ENCODE measurements at regions not wholly inside any gene's neighbourhood (a gene's known extent, or its start where the extent isn't known, plus 50 kb on each side); places are given as distances from the start of the nearest gene placed in this dataset.

DNA sequence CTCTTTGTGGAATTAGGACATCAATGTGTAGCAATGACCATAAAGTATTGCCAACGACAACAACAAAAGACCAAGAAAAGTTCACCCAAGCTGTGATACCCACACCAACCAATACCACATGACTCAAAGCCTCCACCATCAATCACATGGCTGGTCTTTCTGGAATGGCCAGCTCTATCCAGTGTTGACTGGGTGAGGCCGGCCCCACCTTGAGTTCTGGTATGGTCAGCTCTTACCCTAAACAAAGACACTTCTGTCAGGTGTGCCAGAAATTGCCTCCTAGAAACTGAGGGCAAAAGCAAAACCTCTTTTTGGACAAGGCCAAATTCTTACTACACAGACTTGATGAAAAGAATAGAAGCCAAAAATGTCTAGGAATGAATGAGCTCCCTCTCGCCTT, 331.5 kb downstream of the ZNF608 start:
- no peak for DNase-seq

DNA sequence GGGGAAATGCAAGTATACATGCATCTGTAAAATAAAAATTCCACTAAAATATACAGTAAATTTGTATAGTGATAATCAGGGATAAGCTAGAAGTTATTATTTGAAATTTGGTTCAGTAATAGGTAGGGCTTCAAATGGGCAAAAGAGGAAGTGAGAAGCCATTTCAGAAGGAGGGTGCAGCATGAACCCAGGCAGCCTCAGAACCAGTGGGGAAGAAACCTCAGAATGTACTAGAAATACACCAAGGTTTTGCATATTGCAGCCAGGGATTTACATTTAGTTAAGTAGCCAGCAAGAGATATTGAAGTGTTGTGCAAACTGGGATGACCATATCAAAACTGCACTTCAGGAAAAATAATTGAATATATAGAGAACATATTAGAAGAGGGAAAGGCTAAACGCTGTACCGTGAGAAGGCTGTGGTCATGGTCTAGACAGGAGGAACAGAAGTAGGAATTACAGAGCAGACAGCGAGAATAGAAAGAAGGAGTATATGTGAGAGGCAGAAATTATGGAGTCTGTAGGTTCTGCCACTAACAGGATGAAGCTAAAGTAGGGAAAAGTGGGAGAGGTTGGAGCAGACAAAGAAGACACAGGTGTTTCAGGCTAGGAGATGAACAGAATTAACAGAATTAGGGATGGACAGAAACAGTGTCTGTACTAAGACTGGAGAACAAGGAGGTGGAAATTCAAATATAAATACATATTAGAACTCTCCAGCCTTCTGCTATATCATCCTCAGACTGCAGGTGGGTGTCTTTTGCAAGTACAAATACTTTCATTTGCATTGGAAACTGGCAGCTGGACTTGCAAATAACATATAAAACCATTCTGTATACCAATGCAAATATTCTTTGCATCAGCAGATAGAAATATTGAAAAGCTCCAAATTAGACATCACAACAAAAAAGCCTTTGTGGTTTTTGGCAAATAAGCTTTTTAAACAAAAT, 335.6 kb downstream of the ZNF608 start:
- DNase-seq: no peak

DNA sequence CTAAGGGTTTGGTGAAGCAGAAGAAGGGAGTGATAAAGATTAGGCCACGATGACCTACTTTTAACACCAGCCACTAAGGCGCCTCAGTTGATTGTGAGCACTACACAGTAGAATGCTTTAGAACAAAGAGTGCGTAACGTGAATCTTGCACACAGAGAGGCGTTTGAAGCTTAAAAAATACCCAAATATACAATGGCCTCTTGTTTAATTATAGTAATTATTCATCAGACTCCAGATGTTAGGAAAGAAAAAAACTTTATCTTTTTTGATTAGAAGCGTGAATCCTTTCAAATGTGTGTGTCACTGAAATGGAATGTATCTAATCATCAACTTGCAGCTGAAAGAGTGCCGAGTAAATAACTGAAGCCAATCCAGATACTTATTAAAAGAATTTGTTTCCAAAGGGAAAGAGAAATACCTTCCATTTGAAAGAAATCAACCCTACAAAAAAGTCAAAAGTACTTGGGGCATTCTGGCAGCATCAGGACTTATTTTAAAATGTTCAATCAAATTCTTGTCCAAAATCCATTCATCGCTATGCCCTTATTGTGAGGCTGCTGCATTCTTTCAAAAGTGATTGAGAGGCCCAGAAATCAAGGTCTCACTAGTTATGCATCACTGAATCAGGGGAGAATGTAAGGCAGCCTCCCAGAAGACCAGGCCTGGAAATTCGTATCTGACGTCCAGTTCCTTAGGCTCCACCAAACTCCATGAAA, 337.5 kb downstream of the ZNF608 start:
- no peak for DNase-seq

DNA sequence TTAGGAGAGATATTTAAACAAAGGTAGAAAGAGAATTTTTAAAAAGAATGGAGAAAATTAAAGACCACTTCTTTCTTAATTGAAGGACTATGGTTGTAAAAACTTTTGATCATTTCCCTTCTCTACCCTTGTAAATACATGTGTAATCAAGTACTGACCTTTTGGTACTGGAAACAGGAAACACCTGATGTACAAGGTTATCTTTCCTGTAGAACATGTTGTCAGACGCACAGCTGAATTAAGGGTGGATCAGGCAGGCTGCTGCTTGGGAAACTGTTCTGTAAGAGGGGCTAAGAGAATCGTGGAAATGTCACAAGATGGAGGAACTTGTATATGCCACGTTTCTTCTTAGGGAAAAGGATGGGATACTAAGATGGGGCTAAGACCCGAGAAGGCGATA, 341.6 kb downstream of the ZNF608 start:
- no peak for DNase-seq

DNA sequence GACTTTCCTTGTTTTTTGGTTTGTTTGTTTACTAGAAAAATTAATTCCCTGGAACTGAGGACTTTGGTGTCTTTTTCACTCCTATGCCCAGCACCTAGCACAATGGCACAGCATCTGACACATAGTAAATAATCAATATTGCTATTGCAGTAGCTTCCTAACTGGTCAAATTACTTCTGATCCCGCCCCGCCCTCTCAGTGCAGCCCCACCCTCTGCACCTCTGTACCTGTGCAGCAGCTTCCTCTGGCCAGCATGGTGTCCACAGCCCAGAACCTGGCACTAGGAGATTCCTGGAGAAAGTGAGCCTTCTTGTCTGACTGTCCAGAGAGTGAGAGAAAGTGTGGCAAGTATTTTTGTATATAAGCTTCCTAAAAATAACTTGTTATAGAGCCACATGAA, 343.2 kb downstream of the ZNF608 start:
- no peak for DNase-seq

DNA sequence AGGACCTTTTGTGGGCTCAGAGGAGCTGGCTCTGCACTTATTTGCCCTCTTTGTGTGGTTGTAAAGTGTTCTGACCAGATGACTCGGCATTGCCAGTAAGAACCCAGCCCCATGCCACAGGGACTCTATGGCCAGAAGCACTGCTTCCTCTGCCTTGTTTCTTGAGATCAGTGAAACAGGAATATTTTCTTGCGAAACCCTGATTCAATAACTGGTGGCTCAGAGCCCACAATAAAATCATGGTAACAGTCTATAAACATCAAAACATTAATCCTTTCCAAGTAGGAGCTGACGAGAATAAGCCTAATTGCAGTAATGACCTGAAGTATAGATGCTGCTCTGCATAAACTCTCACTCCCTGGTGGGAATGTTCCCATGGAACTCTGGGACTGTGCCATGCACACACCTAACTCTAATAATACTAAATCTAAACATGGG, 344.3 kb downstream of the ZNF608 start:
- peak in 1 of 2 donors; percentile 0 for DNase-seq

DNA sequence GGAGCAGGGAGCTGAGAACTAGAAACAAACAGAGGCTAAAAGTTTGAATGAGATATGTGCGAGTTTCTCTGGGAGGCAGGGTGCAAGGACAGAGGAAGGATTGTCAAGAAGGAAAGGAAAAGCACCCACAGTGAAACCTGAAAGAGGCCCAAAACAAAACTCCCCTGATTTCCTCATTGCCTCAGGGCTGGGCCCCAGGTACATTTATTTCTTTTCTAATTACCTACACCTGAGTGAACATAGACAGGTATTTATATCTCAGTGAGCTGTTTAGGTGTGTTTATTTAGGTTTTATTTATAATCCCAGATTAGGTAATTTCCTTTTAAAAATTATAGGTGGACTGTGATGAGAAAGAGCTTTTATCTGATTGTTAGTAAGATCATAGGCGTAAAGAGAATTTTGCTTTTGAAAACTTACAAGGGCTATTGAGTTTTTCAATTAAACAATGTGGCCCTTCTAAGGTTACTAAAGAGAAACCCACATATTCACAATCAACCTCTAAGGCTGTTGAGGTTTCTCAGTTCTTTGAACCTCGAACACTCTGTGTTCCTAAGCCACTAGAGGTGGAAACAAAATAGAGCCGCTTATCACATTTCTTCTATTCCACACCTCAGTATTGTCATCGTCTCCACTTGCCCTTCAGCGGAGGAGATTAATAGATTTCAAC, 344.8 kb downstream of the ZNF608 start:
- DNase-seq: no peak

DNA sequence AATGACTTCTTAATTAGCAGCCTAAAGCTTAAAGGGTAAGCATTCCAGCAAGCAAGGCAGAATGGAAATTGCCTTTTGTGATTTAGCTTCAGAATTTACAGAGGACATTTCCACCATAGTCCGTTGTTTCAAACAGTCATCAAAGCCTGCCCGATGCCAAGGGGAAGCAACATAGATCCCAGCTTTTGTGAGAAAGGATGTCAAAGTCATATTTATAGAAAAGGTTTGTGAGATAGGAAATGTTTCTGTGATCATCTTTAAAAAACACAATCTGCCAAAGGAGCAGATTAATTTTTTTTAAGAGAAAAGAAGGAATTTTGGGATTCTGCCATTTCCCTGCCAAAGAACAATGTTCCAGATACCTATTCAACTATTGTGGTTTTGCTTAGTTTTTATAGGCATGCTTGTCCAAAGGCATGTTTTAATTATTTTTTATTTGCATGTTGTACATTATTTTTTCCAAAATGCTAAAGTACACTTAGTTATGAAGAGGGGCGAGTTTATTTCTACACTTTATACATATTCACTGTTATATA, 346.9 kb downstream of the ZNF608 start:
- no peak for DNase-seq

DNA sequence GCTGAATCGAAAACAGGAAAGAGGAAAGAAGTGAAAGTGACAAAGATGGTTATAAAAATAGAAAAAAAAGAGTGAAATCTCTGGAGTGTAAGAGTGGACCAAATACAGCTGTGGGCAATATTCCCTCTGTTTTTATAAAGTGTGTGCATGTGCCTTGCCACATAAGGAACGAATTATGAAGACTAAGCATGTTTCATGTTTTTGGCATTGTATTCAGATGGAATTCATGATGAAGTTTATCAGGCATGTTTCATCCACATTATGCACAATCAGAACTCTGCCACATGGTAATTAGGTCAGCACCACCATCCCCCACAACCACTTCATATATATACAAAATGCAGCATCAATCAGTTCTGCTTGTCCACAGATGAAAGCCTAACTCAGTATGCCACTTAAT, 348.0 kb downstream of the ZNF608 start:
- no peak for DNase-seq

DNA sequence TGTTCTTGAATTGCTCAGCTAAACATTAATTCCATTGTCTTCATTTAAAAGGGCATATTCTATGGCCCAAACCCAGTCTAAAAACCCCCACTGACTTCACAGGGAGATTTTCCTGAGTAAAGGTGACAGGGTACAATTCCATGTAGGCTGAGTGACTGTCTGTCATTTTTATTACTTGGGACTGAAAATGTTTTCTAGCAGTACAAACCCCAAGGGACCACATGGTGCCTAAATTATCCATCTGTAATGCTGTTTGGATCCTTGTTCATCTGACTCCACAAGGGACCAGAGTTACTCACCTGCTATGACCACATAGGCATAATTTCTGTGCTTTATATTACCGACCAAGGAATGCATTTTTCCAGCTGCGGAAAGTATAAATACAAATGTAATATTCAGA, 349.1 kb downstream of the ZNF608 start:
- no peak for DNase-seq

DNA sequence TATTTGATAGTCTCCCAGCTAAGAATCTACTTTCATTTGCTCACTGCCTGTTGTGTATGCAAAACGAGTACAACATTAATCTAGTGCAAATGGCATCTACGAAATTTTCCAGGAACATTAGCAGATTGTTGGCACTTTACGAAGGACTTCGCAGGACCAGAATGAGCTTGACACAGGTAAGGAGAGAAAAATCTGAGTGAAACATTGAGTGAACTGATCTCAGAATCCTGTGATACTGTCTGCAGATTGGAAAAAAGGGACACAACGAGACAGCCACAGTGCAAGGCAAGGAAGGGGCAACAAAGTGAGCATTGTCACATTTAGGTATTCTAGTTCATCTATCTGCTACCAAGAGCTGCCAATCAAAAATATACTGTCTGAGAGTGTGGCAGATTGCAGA, 350.5 kb downstream of the ZNF608 start:
- DNase-seq: no peak

DNA sequence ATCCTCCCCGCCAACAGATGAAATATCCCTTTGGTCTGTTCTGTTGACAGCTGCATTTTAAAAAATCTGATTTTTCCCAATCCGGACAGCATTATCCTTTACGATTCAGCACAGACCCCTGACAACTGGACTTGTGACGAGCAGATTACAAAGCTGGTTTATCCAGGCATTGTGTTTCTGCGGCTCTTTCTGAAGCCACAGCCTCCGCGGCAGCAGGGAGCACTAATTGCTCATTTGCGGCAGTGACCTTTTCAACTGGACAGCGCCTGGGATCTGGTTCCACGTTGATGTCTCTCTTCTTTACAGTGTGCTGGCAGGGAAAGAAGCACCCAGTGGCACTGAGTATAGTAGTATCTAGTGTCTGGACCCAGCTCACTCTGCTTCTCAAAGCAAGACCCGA, 351.2 kb downstream of the ZNF608 start:
- no peak for DNase-seq

DNA sequence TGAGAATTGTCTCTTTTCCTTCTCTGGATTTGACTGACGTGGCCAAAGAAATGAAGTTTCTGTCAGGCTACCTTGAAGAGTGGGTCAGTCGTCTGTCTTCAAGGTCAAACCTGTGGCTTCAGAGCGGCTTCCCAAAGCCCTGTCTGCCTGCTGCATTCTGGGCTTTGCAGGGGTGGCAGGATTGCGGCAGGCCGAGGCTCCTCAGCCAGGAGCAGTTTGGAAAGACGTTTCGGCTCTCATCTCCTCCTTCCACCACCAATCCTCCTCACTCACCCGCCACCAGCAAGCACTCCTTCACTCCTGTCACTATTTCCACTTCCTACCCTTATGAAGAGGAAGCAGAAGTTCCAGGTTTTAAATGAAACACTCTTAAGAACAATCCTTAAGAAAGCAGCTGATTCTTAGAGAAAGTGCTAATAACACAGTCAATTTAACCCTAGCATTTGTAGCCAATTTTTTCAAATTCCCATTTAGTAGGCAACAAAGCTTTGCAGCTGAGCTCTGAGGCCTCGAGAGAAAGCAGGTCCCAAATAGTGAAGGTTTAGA, 351.7 kb downstream of the ZNF608 start:
- DNase-seq: no peak

DNA sequence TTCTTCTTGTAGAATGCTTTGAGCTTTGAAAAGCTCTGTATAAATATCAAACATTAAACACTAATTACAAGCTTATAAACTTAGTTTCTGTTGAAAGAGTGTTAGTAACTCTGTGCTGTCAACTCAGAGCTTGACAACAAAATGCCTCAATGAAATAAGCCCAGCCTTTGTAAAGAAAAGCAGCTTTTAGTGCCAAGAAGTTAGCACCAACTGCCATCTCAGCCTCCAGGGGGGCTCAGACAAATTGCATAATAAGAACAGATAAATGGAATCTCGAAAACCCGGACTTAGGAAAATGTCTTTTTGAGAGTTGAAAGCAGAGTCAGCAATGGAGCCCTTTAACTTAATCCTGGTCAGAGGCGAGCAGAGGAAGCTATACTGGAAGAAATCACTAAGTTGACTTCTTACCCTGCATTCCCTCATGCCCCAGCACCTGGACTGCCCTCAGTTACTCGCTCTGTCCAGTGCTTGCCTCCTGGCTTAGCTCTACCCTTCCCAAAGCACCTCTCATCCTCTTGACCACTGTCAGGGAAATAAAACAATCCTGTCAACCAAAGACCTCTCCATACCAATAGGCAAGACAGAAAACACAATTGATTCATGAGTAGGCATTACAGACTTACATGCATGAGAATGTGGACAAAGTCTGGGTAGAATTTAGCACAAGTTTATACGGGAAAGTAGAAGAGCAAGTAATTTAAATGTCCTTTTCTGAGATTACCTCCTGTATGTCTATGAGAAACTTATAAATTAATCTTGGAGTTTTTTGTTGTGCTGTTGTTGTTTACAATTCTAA, 352.7 kb downstream of the ZNF608 start:
- DNase-seq: no peak

DNA sequence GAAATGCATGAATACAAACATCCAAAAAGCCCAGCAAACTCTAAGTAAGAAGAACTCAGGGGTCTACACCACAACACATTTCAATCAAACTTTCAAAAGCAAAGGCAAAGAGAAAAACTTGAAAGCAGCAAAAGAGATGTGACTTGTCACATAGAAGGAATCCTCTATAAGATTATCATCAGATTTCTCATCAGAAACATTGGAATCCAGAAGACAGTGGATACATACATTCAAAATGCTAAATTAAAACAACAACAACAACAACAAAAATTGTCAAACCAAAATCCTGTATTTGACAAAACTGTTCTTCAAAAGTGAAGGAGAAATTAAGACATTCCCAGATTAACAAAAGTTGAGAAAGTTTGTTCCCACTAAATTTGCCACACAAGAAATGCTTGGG, 362.7 kb downstream of the ZNF608 start:
- DNase-seq: no peak

DNA sequence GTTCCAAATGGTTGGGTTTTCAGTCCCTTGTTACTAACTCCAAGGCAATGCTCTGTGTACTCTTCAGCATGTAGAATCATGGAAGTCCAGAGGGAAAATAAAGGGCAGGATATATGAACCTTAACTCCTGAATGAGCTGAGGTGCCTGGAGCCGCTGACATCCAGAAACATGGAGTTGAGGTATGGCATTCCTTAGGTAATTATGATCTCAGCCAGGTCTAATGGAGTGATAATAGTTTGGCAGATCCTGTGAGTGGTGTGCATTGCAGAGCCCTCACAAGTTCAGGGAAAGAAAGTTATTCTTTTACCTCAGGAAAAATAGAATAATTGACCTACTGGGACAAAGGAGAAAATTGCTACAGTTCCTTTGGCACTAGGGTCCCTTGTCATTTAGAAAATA, 369.1 kb downstream of the ZNF608 start:
- DNase-seq: no peak

DNA sequence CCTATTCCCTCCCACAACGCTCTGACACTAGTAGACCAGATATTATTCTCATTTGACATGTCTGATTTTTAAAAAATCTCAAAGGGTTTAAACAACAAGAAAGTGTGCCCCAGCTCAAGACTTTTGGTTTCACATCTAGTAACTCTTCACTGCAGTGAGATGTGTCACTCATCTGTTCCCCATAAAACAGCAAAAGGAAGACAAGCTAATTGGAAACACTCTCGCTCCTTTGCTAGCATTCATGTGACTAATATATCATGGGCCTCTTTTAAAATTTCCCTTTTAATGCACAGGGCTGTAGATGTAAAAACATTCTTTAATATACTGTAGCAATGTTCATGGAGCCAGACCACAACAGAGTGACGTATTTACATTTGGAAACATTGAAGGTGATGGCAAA, 372.6 kb downstream of the ZNF608 start:
- DNase-seq: no peak

DNA sequence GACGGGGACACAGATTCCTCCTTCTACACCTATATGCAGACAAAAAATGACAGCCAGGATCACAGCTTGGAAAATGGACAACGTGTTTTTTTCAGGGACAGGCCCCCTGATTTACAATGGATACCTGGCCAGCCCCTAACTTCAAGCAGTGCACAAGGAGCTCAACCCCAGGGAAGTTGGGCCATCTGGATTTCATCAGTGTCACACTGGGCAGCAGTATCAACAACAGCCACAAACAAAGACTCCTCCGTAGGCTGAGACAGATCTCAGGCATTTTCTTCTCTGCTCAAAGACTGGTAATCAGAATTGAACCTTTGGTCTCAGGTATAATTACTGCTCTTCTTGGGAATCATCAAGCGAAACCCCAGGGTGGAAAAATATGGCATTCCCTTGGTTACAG, 374.0 kb downstream of the ZNF608 start:
- DNase-seq: no peak

DNA sequence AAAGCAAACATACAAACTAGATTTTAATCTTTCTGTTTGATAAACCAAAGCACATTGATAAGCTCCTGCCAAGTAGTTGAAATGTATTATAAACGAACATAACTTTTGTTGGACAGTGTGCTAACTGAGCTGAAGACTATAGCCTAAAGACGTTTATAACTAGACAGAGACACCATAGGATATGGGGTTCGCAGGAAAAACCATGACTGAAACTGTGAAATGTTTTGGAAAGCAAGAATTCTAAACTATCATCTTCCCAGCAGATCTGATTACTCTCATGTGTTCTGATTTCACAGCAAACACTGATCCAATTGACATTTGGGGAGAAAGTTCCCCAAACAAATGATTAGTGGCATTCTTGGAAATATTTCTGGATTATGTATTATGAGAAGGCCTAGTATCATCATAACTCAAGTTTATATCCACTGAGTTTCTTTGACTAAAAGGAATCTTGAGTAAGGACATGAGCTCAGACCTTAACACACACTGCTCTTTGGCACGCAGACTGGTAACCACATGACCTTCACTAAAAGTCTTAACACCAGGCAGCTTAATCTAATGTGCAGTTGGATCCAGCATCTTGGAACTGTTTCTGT, 375.2 kb downstream of the ZNF608 start:
- no peak for DNase-seq

DNA sequence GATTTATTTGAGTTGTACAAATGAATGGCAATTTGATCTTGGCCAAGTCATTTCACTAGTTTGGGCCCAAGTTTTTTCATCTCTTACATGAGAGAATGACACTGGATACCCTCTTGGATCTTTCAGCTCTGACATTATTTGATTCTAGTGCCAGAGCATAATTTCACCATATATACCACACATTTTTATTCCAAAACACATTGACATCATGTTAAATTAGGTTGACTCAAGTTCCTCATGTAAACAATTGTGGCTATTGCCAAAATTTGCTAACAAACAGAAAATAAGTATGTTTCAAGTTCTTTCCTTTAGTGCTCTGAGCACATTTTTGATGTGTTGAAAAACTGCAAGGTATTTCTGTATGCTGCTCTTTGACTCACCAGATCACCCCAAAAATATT, 375.8 kb downstream of the ZNF608 start:
- DNase-seq: no peak

DNA sequence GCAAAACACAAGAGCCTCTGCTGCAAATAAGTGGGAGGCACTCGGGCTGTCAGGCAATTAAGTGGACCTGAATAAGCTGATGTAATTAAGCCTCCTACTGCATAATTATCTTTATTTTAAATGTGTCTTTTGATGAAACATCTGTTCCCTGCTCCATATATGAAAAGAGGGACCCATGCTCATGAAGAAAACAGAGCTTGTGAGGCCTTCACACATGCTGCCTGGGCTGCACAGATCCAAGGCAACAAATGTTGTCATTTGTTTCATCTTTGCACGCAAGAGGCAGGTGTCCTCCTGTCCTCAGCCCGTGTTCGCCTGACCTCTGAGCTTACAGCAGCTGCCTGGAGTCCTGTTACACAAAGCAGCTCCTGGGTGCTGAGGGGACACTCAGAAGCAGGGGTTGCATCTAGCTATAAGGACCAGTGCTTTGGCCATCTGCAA, 381.1 kb downstream of the ZNF608 start:
- no peak for DNase-seq

DNA sequence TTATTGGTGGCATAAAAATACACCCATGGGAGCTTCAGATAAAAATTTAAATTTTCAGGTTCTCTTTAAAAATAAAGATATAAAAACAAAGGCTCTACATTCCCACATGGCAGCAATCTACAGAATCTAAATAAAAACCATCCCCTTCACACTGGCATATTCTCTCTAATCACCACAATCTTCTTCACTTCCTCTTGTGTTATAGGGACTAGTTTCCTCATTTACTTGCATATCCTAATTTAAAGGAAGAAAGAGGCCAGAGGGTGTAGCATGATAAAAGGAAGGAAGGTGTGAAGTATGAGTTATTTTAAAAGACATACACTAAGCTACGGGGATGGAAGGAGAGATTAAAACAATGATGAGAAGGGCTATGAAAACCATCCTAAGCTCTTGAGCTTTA, 390.5 kb downstream of the ZNF608 start:
- no peak for DNase-seq

Data from inflammatory macrophage (primary cell).